ENCODE measurements at regions not wholly inside any gene's neighbourhood (a gene's known extent, or its start where the extent isn't known, plus 50 kb on each side); places are given as distances from the start of the nearest gene placed in this dataset.

DNA sequence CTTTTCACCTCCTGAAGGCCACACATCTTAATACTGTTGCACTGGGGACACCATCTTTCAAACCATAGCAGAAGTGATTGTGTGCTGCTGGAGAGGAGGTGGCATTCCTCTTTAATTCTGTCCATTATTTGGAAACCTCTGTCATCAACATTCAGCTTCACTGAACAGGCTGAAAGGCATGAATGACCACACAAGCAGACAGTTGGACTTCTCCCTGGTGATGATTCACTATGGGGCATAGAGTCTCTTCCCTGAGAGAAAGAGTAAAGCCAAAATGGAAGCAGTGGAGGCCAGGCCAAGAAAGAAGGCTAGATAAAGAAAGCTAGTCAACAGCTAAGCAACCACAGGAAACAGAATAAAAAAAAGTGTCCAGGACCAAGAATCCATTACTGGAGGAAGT lies 113.1 kb upstream of the VSTM2A start:
- no peaks in the 10 kb centered on the region for H3K4me1 ChIP-seq (replicated peaks in 1 of 4; ENCODE audit: control insufficient read depth in 3 of 4, insufficient read depth in 4 of 4, low read length in 3 of 4)
- H3K23me2 ChIP-seq (ENCODE audit: low read depth, low read length), result no peaks in the 10 kb centered on the region
- no peak for FAIRE-seq
- no peak overlapping the region for H2BK12ac ChIP-seq (ENCODE audit: low read depth, low read length)
- no peaks in the 10 kb centered on the region for H4K20me1 ChIP-seq (replicated peaks in 1 of 2; ENCODE audit: control insufficient read depth in 1 of 2, insufficient read depth in 2 of 2, low read length in 2 of 2)
- no peak overlapping the region for H3K4ac ChIP-seq (replicated peaks; ENCODE audit: insufficient read length, low read depth, low read length)
- H3K79me1 ChIP-seq (ENCODE audit: low read depth, low read length), result no peaks in the 10 kb centered on the region
- CTCF ChIA-PET (ENCODE audit: partially characterized antibody), result no interaction called here
- no peaks in the 10 kb centered on the region for H3K9me3 ChIP-seq (ENCODE audit: insufficient read depth in 2 of 2, low read depth in 1 of 2, low read length in 1 of 2)
- no peak overlapping the region for H3K56ac ChIP-seq (replicated peaks; ENCODE audit: insufficient read length, low read depth, low read length)
- H2BK120ac ChIP-seq (replicated peaks; ENCODE audit: low read depth, low read length), result no peak overlapping the region
- no peak overlapping the region for H3K18ac ChIP-seq (ENCODE audit: extremely low read depth, low read length)
- H3K4me3 ChIP-seq (ENCODE audit: extremely low read depth in 1 of 4, insufficient read depth in 2 of 4, low read depth in 3 of 4, low read length in 4 of 4), result no peak overlapping the region
- no peak overlapping the region for H2BK15ac ChIP-seq (ENCODE audit: low read length)
- H3K27ac ChIP-seq (ENCODE audit: low read depth, low read length), result no peak overlapping the region
- H3K36me3 ChIP-seq (ENCODE audit: control insufficient read depth in 2 of 4, insufficient read depth in 4 of 4, low read length in 3 of 4), result no peaks in the 10 kb centered on the region
- no peak overlapping the region for H3K23ac ChIP-seq (ENCODE audit: insufficient read length)
- no peak overlapping the region for H2AFZ ChIP-seq (ENCODE audit: low read length)
- no peak overlapping the region for H2BK20ac ChIP-seq (ENCODE audit: low read length)
- no peak overlapping the region for H4K91ac ChIP-seq (replicated peaks; ENCODE audit: insufficient read length, low read length)
- H2AK5ac ChIP-seq (ENCODE audit: low read depth, low read length), result no peak overlapping the region
- no peak overlapping the region for H4K5ac ChIP-seq (ENCODE audit: insufficient read length, low read depth, low read length)
- H2BK5ac ChIP-seq (ENCODE audit: low read depth, low read length), result no peak overlapping the region
- no peaks in the 10 kb centered on the region for H3K27me3 ChIP-seq (replicated peaks in 1 of 4; ENCODE audit: control insufficient read depth in 3 of 4, extremely low read depth in 1 of 4, insufficient read depth in 3 of 4, low read length in 3 of 4)
- POLR2A ChIA-PET (ENCODE audit: partially characterized antibody), result no interaction called here
- no peak for TF ChIP-seq BRCA1 (IDR thresholded peaks at IDR 0.05; ENCODE audit: low read depth, low read length)
- no peak for TF ChIP-seq TAF7 (optimal IDR thresholded peaks at IDR 0.05; ENCODE audit: borderline replicate concordance, low read depth, low read length)
- no peak for TF ChIP-seq ATF3 (IDR thresholded peaks at IDR 0.05; ENCODE audit: insufficient read depth, low read depth, low read length)
- no peak for TF ChIP-seq MAFK (IDR thresholded peaks at IDR 0.05; ENCODE audit: low read depth, low read length)
- no peak overlapping the region for H3K14ac ChIP-seq (ENCODE audit: insufficient read length)
- no peak overlapping the region for H3K9ac ChIP-seq (replicated peaks in 1 of 4; ENCODE audit: extremely low read depth in 1 of 4, low read depth in 3 of 4, low read length in 3 of 4)
- no peak overlapping the region for H3K4me2 ChIP-seq (ENCODE audit: insufficient read depth in 1 of 2, low read depth in 2 of 2, low read length in 2 of 2)
- DNase-seq (ENCODE audit: low read depth in 1 of 2, low spot score in 2 of 2), result no peak
- no peaks in the 10 kb centered on the region for H3K79me2 ChIP-seq (ENCODE audit: control insufficient read depth in 1 of 2, insufficient read depth in 2 of 2, low read length in 2 of 2)
- H4K8ac ChIP-seq (ENCODE audit: extremely low read depth, insufficient read depth, low read length), result no peak overlapping the region

Data from H1 (cell line).